ENCODE measurements at regions not wholly inside any gene's neighbourhood (a gene's known extent, or its start where the extent isn't known, plus 50 kb on each side); places are given as distances from the start of the nearest gene placed in this dataset.

GRCh38 chr7:88366845-88367244 is 60.2 kb upstream of the STEAP4 start:
- CTCF ChIA-PET = no interaction called here
- Histone ChIP-seq H3K9ac (replicated peaks; ENCODE audit: extremely low read depth, insufficient read depth, low read length) (no peak overlapping the region), H3K36me3 (ENCODE audit: control insufficient read depth in 2 of 2, extremely low read depth in 1 of 2, insufficient read depth in 2 of 2, low read length in 2 of 2) (no peaks in the 10 kb centered on the region), H3K9me3 (replicated peaks; ENCODE audit: control insufficient read depth, insufficient read depth, low read length) (no peaks in the 10 kb centered on the region), H3K79me2 (ENCODE audit: control insufficient read depth, insufficient read depth, low read length) (no peaks in the 10 kb centered on the region), H3K27ac (ENCODE audit: insufficient read depth, low read depth, low read length) (no peak overlapping the region), H4K20me1 (replicated peaks; ENCODE audit: control insufficient read depth, extremely low read depth, insufficient read depth, low read length) (no peaks in the 10 kb centered on the region), H3K27me3 (ENCODE audit: control insufficient read depth in 2 of 2, insufficient read depth in 2 of 2, low read length in 2 of 2) (no peaks in the 10 kb centered on the region), H3K4me3 (replicated peaks in 1 of 3; ENCODE audit: insufficient read depth in 1 of 3, low read depth in 1 of 3, low read length in 3 of 3) (no peak overlapping the region), H2AFZ (ENCODE audit: low read depth, low read length) (no peak overlapping the region), H3K9me1 (replicated peaks; ENCODE audit: control insufficient read depth, extremely low read depth, insufficient read depth, low read length) (no peaks in the 10 kb centered on the region), H3K4me1 (ENCODE audit: control insufficient read depth, extremely low read depth, insufficient read depth, low read length) (no peaks in the 10 kb centered on the region), H3K4me2 (ENCODE audit: insufficient read depth, low read length) (no peak overlapping the region)
- BruUV-seq (replicated peaks) = no TSS peak
- DNase-seq (ENCODE audit: low read depth, low spot score) (no peak), FAIRE-seq (no peak)
- dilution Hi-C loops (cut with MboI; ENCODE audit: extremely low pct_ligation_motif_present, low sequenced_read_pairs) (no loop called here), intact Hi-C loops (cut with micrococcal nuclease) (no loop called here)
- POLR2A ChIA-PET = no interaction called here
- no peak for TF ChIP-seq FOS (IDR thresholded peaks at IDR 0.05; ENCODE audit: borderline replicate concordance, insufficient read depth, low read length)
- no peak for TF ChIP-seq CTCF (IDR thresholded peaks at IDR 0.05; ENCODE audit: extremely low read depth in 1 of 2, insufficient read depth in 1 of 2, low read depth in 1 of 2, low read length in 2 of 2)
- TF ChIP-seq POLR2AphosphoS5 (IDR thresholded peaks at IDR 0.05; ENCODE audit: insufficient read depth, low read depth, low read length) = no peak
- TF ChIP-seq, protein P1, sequence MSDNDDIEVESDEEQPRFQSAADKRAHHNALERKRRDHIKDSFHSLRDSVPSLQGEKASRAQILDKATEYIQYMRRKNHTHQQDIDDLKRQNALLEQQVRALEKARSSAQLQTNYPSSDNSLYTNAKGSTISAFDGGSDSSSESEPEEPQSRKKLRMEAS (IDR thresholded peaks at IDR 0.05; ENCODE audit: insufficient read depth, insufficient read length) = no peak
- TF ChIP-seq JUN (IDR thresholded peaks at IDR 0.05; ENCODE audit: borderline replicate concordance, insufficient read depth, insufficient read length, low read depth) = no peak
- no peak for TF ChIP-seq GATA2 (IDR thresholded peaks at IDR 0.05; ENCODE audit: insufficient read depth, insufficient read length, low read depth, low read length)
- no peak for TF ChIP-seq MYC (IDR thresholded peaks at IDR 0.05; ENCODE audit: low read depth, low read length)
- TF ChIP-seq POLR2A (IDR thresholded peaks at IDR 0.05; ENCODE audit: low read depth, low read length) = no peak
- no peak for TF ChIP-seq EZH2 (IDR thresholded peaks at IDR 0.05; ENCODE audit: borderline replicate concordance, low read depth, low read length, severe bottlenecking)
